Right atrium auricular region (tissue), 2 donors: ENCODE measurements at regions not wholly inside any gene's neighbourhood (a gene's known extent, or its start where the extent isn't known, plus 50 kb on each side); places are given as distances from the start of the nearest gene placed in this dataset.

Experiments
- DNase-seq: peaks from one replicate; pipeline ENCODE4 v3.0.0-alpha.2; 2019; ENCODE audit warnings: low spot score
- H3K27ac ChIP-seq, 2 donors: fragments of 200-600 bp; sonication (generic); 1 replicate in 1 of 2; 2 replicates in 1 of 2; pipeline ENCODE4 v1.5.1; 2016 to 2019
- H3K27me3 ChIP-seq, 2 donors: fragments of 200-600 bp; sonication (generic); one replicate each; pipeline versions ENCODE4 v1.5.1 to v1.6.0; 2017 to 2019
- H3K36me3 ChIP-seq: fragments of 200-600 bp; sonication (generic); one replicate; pipeline ENCODE4 v1.5.1; 2016
- H3K4me1 ChIP-seq, 2 donors: fragments of 200-600 bp; sonication (generic); one replicate each; pipeline versions ENCODE4 v1.5.1 to v1.6.0; 2017 to 2019
- H3K4me3 ChIP-seq, 2 donors: fragments of 200-600 bp; sonication (generic); 1 replicate in 1 of 2; 2 replicates in 1 of 2; pipeline ENCODE4 v1.5.1; 2017 to 2019; ENCODE audit warnings: mild to moderate bottlenecking in 1 of 2, moderate library complexity in 1 of 2
- H3K9me3 ChIP-seq, 2 donors: fragments of 200-600 bp; sonication (generic); one replicate each; pipeline ENCODE4 v1.5.1; 2019
- CTCF ChIP-seq, 2 donors: fragments of 200-600 bp; sonication (generic); IDR thresholded peaks; one replicate each; pipeline ENCODE4 v1.5.1; 2019; ENCODE audit warnings: antibody characterized with exemption in 2 of 2

GRCh38 chr12:131357920-131358319 lies 353.0 kb upstream of the SFSWAP start:
- Histone ChIP-seq H3K36me3 (no peaks in the 10 kb centered on the region), H3K27ac (no peak overlapping the region)
- no peak for TF ChIP-seq CTCF (IDR thresholded peaks at IDR 0.05)

GRCh38 chr12:131362291-131363211 lies 348.3 kb upstream of the SFSWAP start:
- Histone ChIP-seq H3K9me3 (no peaks in the 10 kb centered on the region), H3K36me3 (no peaks in the 10 kb centered on the region), H3K4me1 (no peaks in the 10 kb centered on the region), H3K4me3 (no peak overlapping the region), H3K27ac (no peak overlapping the region), H3K27me3 (no peaks in the 10 kb centered on the region)
- no peak for TF ChIP-seq CTCF (IDR thresholded peaks at IDR 0.05)
- no peak for DNase-seq

More at GRCh38 chr12:131357920-131358319, 353.0 kb upstream of the SFSWAP start:
- DNase-seq = no peak
- no peak overlapping the region for H3K4me3 ChIP-seq
- H3K4me1 ChIP-seq = no peaks in the 10 kb centered on the region
- no peaks in the 10 kb centered on the region for H3K27me3 ChIP-seq
- H3K9me3 ChIP-seq = no peaks in the 10 kb centered on the region

GRCh38 chr12:131363393-131363792 lies 347.5 kb upstream of the SFSWAP start:
- Histone ChIP-seq H3K36me3 (no peaks in the 10 kb centered on the region), H3K27me3 (no peaks in the 10 kb centered on the region), H3K9me3 (no peaks in the 10 kb centered on the region), H3K4me3 (no peak overlapping the region), H3K27ac (no peak overlapping the region), H3K4me1 (no peaks in the 10 kb centered on the region)
- no peak for TF ChIP-seq CTCF (IDR thresholded peaks at IDR 0.05)
- DNase-seq = no peak

- TF ChIP-seq CTCF (IDR thresholded peaks at IDR 0.05) = no peak
Observed at GRCh38 chr12:131363841-131364495, 346.9 kb upstream of the SFSWAP start.

GRCh38 chr12:131364903-131365820 lies 345.7 kb upstream of the SFSWAP start:
- no peaks in the 10 kb centered on the region for H3K4me1 ChIP-seq
- no peak overlapping the region for H3K27ac ChIP-seq
- no peaks in the 10 kb centered on the region for H3K27me3 ChIP-seq
- no peak for DNase-seq
- no peaks in the 10 kb centered on the region for H3K9me3 ChIP-seq
- no peak for TF ChIP-seq CTCF (IDR thresholded peaks at IDR 0.05)
- no peak overlapping the region for H3K4me3 ChIP-seq
- H3K36me3 ChIP-seq = no peaks in the 10 kb centered on the region

More at GRCh38 chr12:131363841-131364495, 346.9 kb upstream of the SFSWAP start:
- no peaks in the 10 kb centered on the region for H3K36me3 ChIP-seq
- no peaks in the 10 kb centered on the region for H3K27me3 ChIP-seq
- H3K4me3 ChIP-seq = no peak overlapping the region
- H3K27ac ChIP-seq = no peak overlapping the region
- H3K9me3 ChIP-seq = no peaks in the 10 kb centered on the region
- no peaks in the 10 kb centered on the region for H3K4me1 ChIP-seq
- no peak for DNase-seq
